ENCODE measurements at regions not wholly inside any gene's neighbourhood (a gene's known extent, or its start where the extent isn't known, plus 50 kb on each side); places are given as distances from the start of the nearest gene placed in this dataset.

GRCh38 chr12:70120970-70121369, 122.3 kb upstream of the CNOT2 start:
- Histone ChIP-seq H3K27ac (no peak overlapping the region), H3K4me3 (no peak overlapping the region), H3K9me3 (no peaks in the 10 kb centered on the region), H3K27me3 (no peaks in the 10 kb centered on the region), H3K9ac (ENCODE audit: low read depth in 2 of 2, low read length in 2 of 2) (no peak overlapping the region), H3K36me3 (no peaks in the 10 kb centered on the region), H3K4me1 (no peaks in the 10 kb centered on the region)
- intact Hi-C loops (cut with DNase I): no loop called here
- no peak for DNase-seq
- TF ChIP-seq CTCF (IDR thresholded peaks at IDR 0.05): no peak

GRCh38 chr12:70121562-70121961, 121.7 kb upstream of the CNOT2 start:
- H3K27ac ChIP-seq: no peak overlapping the region
- no peak overlapping the region for H3K9ac ChIP-seq (ENCODE audit: low read depth in 2 of 2, low read length in 2 of 2)
- DNase-seq: no peak
- no peak overlapping the region for H3K4me3 ChIP-seq
- no peaks in the 10 kb centered on the region for H3K27me3 ChIP-seq
- no peaks in the 10 kb centered on the region for H3K9me3 ChIP-seq
- TF ChIP-seq CTCF (IDR thresholded peaks at IDR 0.05): no peak
- intact Hi-C loops (cut with DNase I): no loop called here
- H3K36me3 ChIP-seq: no peaks in the 10 kb centered on the region
- H3K4me1 ChIP-seq: no peaks in the 10 kb centered on the region

- no peak for DNase-seq
- Histone ChIP-seq H3K4me3 (no peak overlapping the region), H3K27me3 (no peaks in the 10 kb centered on the region), H3K27ac (no peak overlapping the region), H3K36me3 (no peaks in the 10 kb centered on the region), H3K4me1 (no peaks in the 10 kb centered on the region), H3K9ac (ENCODE audit: low read depth in 2 of 2, low read length in 2 of 2) (no peak overlapping the region), H3K9me3 (no peaks in the 10 kb centered on the region)
- no peak for TF ChIP-seq CTCF (IDR thresholded peaks at IDR 0.05)
- intact Hi-C loops (cut with DNase I): no loop called here
These were observed 120.4 kb upstream of the CNOT2 start for GRCh38 chr12:70122804-70123203.

GRCh38 chr12:70149013-70149412, 94.2 kb upstream of the CNOT2 start:
- intact Hi-C loops (cut with DNase I): no loop called here
- no peak for TF ChIP-seq CTCF (IDR thresholded peaks at IDR 0.05)
- Histone ChIP-seq H3K4me1 (no peaks in the 10 kb centered on the region), H3K27me3 (no peaks in the 10 kb centered on the region), H3K9ac (ENCODE audit: low read depth in 2 of 2, low read length in 2 of 2) (no peak overlapping the region), H3K36me3 (no peaks in the 10 kb centered on the region), H3K9me3 (no peaks in the 10 kb centered on the region), H3K4me3 (no peak overlapping the region), H3K27ac (no peak overlapping the region)
- no peak for DNase-seq

GRCh38 chr12:70149665-70150064, 93.6 kb upstream of the CNOT2 start:
- Histone ChIP-seq H3K4me3 (no peak overlapping the region), H3K9me3 (no peaks in the 10 kb centered on the region), H3K9ac (ENCODE audit: low read depth in 2 of 2, low read length in 2 of 2) (no peak overlapping the region), H3K36me3 (no peaks in the 10 kb centered on the region), H3K27ac (no peak overlapping the region), H3K27me3 (no peaks in the 10 kb centered on the region), H3K4me1 (no peaks in the 10 kb centered on the region)
- intact Hi-C loops (cut with DNase I): no loop called here
- TF ChIP-seq CTCF (IDR thresholded peaks at IDR 0.05): no peak
- no peak for DNase-seq

GRCh38 chr12:70150230-70150629, 93.0 kb upstream of the CNOT2 start:
- Histone ChIP-seq H3K9me3 (no peaks in the 10 kb centered on the region), H3K27me3 (no peaks in the 10 kb centered on the region), H3K27ac (no peak overlapping the region), H3K4me1 (no peaks in the 10 kb centered on the region), H3K9ac (ENCODE audit: low read depth in 2 of 2, low read length in 2 of 2) (no peak overlapping the region), H3K36me3 (no peaks in the 10 kb centered on the region), H3K4me3 (no peak overlapping the region)
- intact Hi-C loops (cut with DNase I): no loop called here
- DNase-seq: no peak
- TF ChIP-seq CTCF (IDR thresholded peaks at IDR 0.05): no peak

Measured in colonic mucosa (tissue), 4 donors.